K562 (cell line): ENCODE measurements at regions not wholly inside any gene's neighbourhood (a gene's known extent, or its start where the extent isn't known, plus 50 kb on each side); places are given as distances from the start of the nearest gene placed in this dataset.

Experiments
- ATAC-seq: fragments of 200-7000 bp; cut with Tn5 transposase; 3 replicates; pipeline ENCODE4 v1.9.1; 2020; ENCODE audit warnings: moderate library complexity
- BruUV-seq: library from RNA; stranded (reverse); fragments of 400-500 nt; replicated peaks from 2 replicates; lab custom pipeline; 2021; lab: Mats Ljungman, UMichigan
- CTCF ChIA-PET: fragments of 300-600 bp; formaldehyde crosslinking; extraction: SDS; loops from one replicate; lab custom pipeline; 2021; ENCODE audit warnings: low intra/inter-chr PET ratio; lab: Yijun Ruan, JAX
- POLR2A ChIA-PET: fragments of 300-600, 350-650 bp; sonication (Branson Sonifier 250); formaldehyde crosslinking; extraction: SDS; loops from one replicate; lab custom pipeline; 2021; ENCODE audit warnings: antibody characterized with exemption, inconsistent platforms; lab: Yijun Ruan, JAX
- DNase-seq, 4 experiments: peaks; one replicate each; pipeline versions ENCODE4 v3.0.0 to v3.0.0-alpha.2; 2011 to 2018; ENCODE audit warnings: low spot score in 3 of 4, mixed read lengths in 3 of 4; ENCODE audit errors: extremely low read depth in 1 of 4
- FAIRE-seq: peaks from 2 replicates; lab custom pipeline; 2011; peaks lifted over from hg19 to GRCh38; lab: Jason Lieb, UNC
- H2AFZ ChIP-seq: 2 replicates; pipeline ENCODE4 v1.6.0; 2011; ENCODE audit warnings: low read depth, low read length, control low read depth, inconsistent platforms
- H3K27ac ChIP-seq: fragments of 200-600 bp; 3 replicates; pipeline ENCODE4 v1.8.0; 2011; ENCODE audit warnings: low read depth, mild to moderate bottlenecking, control low read depth, inconsistent platforms, low read length, moderate library complexity, mixed read lengths; ENCODE audit errors: extremely low read depth
- H3K27me3 ChIP-seq, 2 experiments: fragments of 300-600 bp in 1 of 2; 2 replicates in 1 of 2; 3 replicates in 1 of 2; pipeline versions ENCODE4 v1.6.0 to v1.8.0; 2011; ENCODE audit warnings: inconsistent platforms in 2 of 2, low read length in 2 of 2, mild to moderate bottlenecking in 1 of 2, mixed read lengths in 1 of 2, moderate library complexity in 1 of 2; ENCODE audit not compliant: control insufficient read depth in 2 of 2, insufficient read depth in 2 of 2
- H3K36me3 ChIP-seq: fragments of 300-600 bp; 3 replicates; pipeline ENCODE4 v1.8.0; 2011; ENCODE audit warnings: mild to moderate bottlenecking, low read length, inconsistent platforms; ENCODE audit not compliant: control insufficient read depth, insufficient read depth
- H3K4me1 ChIP-seq, 2 experiments: fragments of 200-600 bp in 1 of 2; replicated peaks in 1 of 2; 2 replicates in 1 of 2; 3 replicates in 1 of 2; pipeline versions ENCODE4 v1.5.1 to v1.8.0; 2011; ENCODE audit warnings: inconsistent platforms in 2 of 2, low read length in 2 of 2, mild to moderate bottlenecking in 1 of 2, mixed read lengths in 1 of 2, moderate library complexity in 1 of 2; ENCODE audit not compliant: control insufficient read depth in 2 of 2, insufficient read depth in 2 of 2
- H3K4me2 ChIP-seq: 2 replicates; pipeline ENCODE4 v1.6.1; 2011; ENCODE audit warnings: low read length, control low read depth, inconsistent platforms, mixed read lengths; ENCODE audit not compliant: insufficient read depth
- H3K4me3 ChIP-seq: fragments of 200-600 bp; sonication (generic), shearing (Covaris generic); 2 replicates; pipeline ENCODE4 v1.5.1; 2016; ENCODE audit warnings: control low read depth, inconsistent platforms
- H3K79me2 ChIP-seq: fragments of 200-600 bp; 3 replicates; pipeline ENCODE4 v1.8.0; 2011; ENCODE audit warnings: low read length, inconsistent platforms; ENCODE audit not compliant: control insufficient read depth, insufficient read depth
- H3K9ac ChIP-seq, 2 experiments: 2 replicates each; pipeline versions ENCODE4 v1.6.0 to v1.6.1; 2011; ENCODE audit warnings: low read depth in 2 of 2, low read length in 2 of 2, control low read depth in 1 of 2, inconsistent platforms in 1 of 2, mild to moderate bottlenecking in 1 of 2, mixed read lengths in 1 of 2; ENCODE audit not compliant: insufficient read depth in 1 of 2
- H3K9me1 ChIP-seq: one replicate; pipeline ENCODE4 v1.6.0; 2011; ENCODE audit warnings: inconsistent platforms, mild to moderate bottlenecking, low read length, moderate library complexity; ENCODE audit not compliant: control insufficient read depth, insufficient read depth
- H3K9me3 ChIP-seq: replicated peaks from 2 replicates; pipeline ENCODE4 v1.5.1; 2011; ENCODE audit warnings: low read depth, low read length, inconsistent platforms; ENCODE audit not compliant: control insufficient read depth, insufficient read depth
- H4K20me1 ChIP-seq: replicated peaks from 2 replicates; pipeline ENCODE4 v1.6.1; 2011; ENCODE audit warnings: low read length, inconsistent platforms, mixed read lengths; ENCODE audit not compliant: control insufficient read depth, insufficient read depth
- CREB1 ChIP-seq, 2 experiments: sonication (generic) in 1 of 2; formaldehyde crosslinking in 1 of 2; IDR thresholded peaks; 2 replicates each; pipeline versions ENCODE4 v1.6.1 to v1.8.0; 2012 to 2022; ENCODE audit warnings: inconsistent platforms in 1 of 2, mild to moderate bottlenecking in 1 of 2, missing genetic modification reagents in 1 of 2, moderate library complexity in 1 of 2
- FUS ChIP-seq: fragments of 200-400 bp; formaldehyde crosslinking; optimal IDR thresholded peaks from 2 replicates; pipeline ENCODE3; 2017; ENCODE audit warnings: low read depth, low read length
- IRF1 ChIP-seq: sonication (generic); formaldehyde crosslinking; IDR thresholded peaks from 2 replicates; pipeline ENCODE4 v1.8.0; 2022; ENCODE audit warnings: missing genetic modification reagents, mild to moderate bottlenecking, borderline replicate concordance
- PRDM10 ChIP-seq: fragments of 450-650 bp; IDR thresholded peaks from 2 replicates; pipeline ENCODE4 v1.6.1; 2018; ENCODE audit not compliant: partially characterized antibody
- ZNF232 ChIP-seq: sonication (generic); formaldehyde crosslinking; IDR thresholded peaks from 2 replicates; pipeline ENCODE4 v1.8.0; 2022; ENCODE audit warnings: mild to moderate bottlenecking, missing genetic modification reagents
- ZNF3 ChIP-seq: fragments of 250-450 bp; sonication (Bioruptor Pico); IDR thresholded peaks from 2 replicates; pipeline ENCODE4 v1.5.0; 2021; ENCODE audit warnings: mild to moderate bottlenecking, moderate library complexity
- WGBS: fragments of 100-300 bp; shearing (Covaris generic); methylation state at CpG from one replicate; pipeline ENCODE4 v1.1.6; 2016; ENCODE audit warnings: low coverage, mixed read lengths; ENCODE audit not compliant: insufficient coverage; ENCODE audit errors: missing lambda C conversion rate; 5-methylcytosine and 5-hydroxymethylcytosine counted together
- in situ Hi-C: fragments of 300-500 bp; cut with MboI; formaldehyde crosslinking; loops from 4 replicates; pipeline ENCODE4 v1.15.0; 2018; ENCODE audit warnings: inconsistent platforms, mixed read lengths
- intact Hi-C: fragments of 100-400 bp; cut with micrococcal nuclease; formaldehyde crosslinking; loops from 2 replicates; pipeline ENCODE4 v1.14.2; 2022

- TF ChIP-seq PRDM10 = no peak
Observed at GRCh38 chr16:79673635-79674034, 73.1 kb upstream of the MAF start (continued).

DNA sequence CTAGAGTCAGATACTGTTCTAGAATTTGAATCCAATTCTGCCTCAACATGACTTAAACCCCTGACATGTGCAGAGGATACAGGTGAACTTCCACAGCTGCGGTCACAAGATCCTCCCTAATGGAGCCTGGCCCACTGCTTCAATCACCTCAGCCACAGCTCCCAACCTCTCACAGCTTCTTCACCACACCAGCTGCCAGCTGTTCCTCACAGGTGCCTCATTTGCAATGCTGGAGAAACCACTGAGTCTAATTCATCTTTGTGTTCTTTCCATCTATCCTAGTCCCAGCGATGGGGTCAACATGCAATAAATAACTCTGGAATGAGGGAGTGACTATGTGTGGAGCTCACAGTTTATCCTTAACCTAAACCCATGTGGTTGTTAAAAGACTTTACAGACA is 72.0 kb upstream of the MAF start:
- H3K9me3 ChIP-seq = no peaks in the 10 kb centered on the region
- ChIA-PET CTCF (no interaction called here), POLR2A (interaction anchor here (0.6 to 1.2 kb wide), 3 partner anchors 14 to 1374 kb away, joined by 3 to 4 read pairs (median 4); no protein-coding TSS in a partner anchor)
- H3K9ac ChIP-seq = no peak overlapping the region
- no peaks in the 10 kb centered on the region for H3K79me2 ChIP-seq
- 4% methylated on average over 2 of the region's 2 CpGs for WGBS
- no peak overlapping the region for H3K27ac ChIP-seq
- H2AFZ ChIP-seq = no peak overlapping the region
- TF ChIP-seq FUS (no peak), IRF1 (CRISPR knock-in tag) (no peak), ZNF3 (no peak), ZNF232 (CRISPR knock-in tag) (no peak), CREB1 (IDR thresholded peaks at IDR 0.05) (no peak), CREB1 (CRISPR knock-in tag; IDR thresholded peaks at IDR 0.05) (no peak)
- DNase-seq (no peak), FAIRE-seq (no peak), ATAC-seq (no peak)
- intact Hi-C loops (no loop called here), in situ Hi-C loops (no loop called here)
- no TSS peak for BruUV-seq
- H3K36me3 ChIP-seq = no peaks in the 10 kb centered on the region
- H3K9me1 ChIP-seq = no peaks in the 10 kb centered on the region
- H3K4me1 ChIP-seq = no peaks in the 10 kb centered on the region; a peak in 1 of 5 replicates
- H3K4me2 ChIP-seq = no peak overlapping the region
- no peak overlapping the region for H3K4me3 ChIP-seq
- no peaks in the 10 kb centered on the region for H4K20me1 ChIP-seq
- no peaks in the 10 kb centered on the region for H3K27me3 ChIP-seq
